ENCODE measurements at regions not wholly inside any gene's neighbourhood (a gene's known extent, or its start where the extent isn't known, plus 50 kb on each side); places are given as distances from the start of the nearest gene placed in this dataset.

GRCh38 chr10:8835453-8836167, 781.1 kb downstream of the GATA3 start:
- no peak for TF ChIP-seq ZBTB7A (IDR thresholded peaks at IDR 0.05; ENCODE audit: low read depth)
- peak; percentile 24; the same call in 1 of the 2 replicates for TF ChIP-seq REST (IDR thresholded peaks at IDR 0.05; ENCODE audit: low read depth)
- TF ChIP-seq RAD21 (IDR thresholded peaks at IDR 0.05; ENCODE audit: low read depth): no peak
- no peak for TF ChIP-seq CEBPB (IDR thresholded peaks at IDR 0.05)
- TF ChIP-seq FOXM1 (IDR thresholded peaks at IDR 0.05; ENCODE audit: borderline replicate concordance, low read depth): no peak
- TF ChIP-seq TEAD4 (IDR thresholded peaks at IDR 0.05): no peak

- TF ChIP-seq TAF1 (IDR thresholded peaks at IDR 0.05; ENCODE audit: low read depth): no peak
- no peak for TF ChIP-seq CEBPB (IDR thresholded peaks at IDR 0.05)
- no peak for TF ChIP-seq NFIC (IDR thresholded peaks at IDR 0.05)
- no peak for TF ChIP-seq EGR1 (IDR thresholded peaks at IDR 0.05)
- no peak for TF ChIP-seq MAX (IDR thresholded peaks at IDR 0.05)
- no peak for TF ChIP-seq CREB1 (IDR thresholded peaks at IDR 0.05; ENCODE audit: low read depth)
- TF ChIP-seq YY1 (IDR thresholded peaks at IDR 0.05; ENCODE audit: low read depth): no peak
- TF ChIP-seq TCF12 (IDR thresholded peaks at IDR 0.05; ENCODE audit: low read depth): no peak
- no peak for TF ChIP-seq FOXM1 (IDR thresholded peaks at IDR 0.05; ENCODE audit: borderline replicate concordance, low read depth)
- no peak for TF ChIP-seq USF1 (IDR thresholded peaks at IDR 0.05)
- TF ChIP-seq TEAD4 (IDR thresholded peaks at IDR 0.05): no peak
- TF ChIP-seq EP300 (IDR thresholded peaks at IDR 0.05; ENCODE audit: borderline replicate concordance): no peak
- no peak for TF ChIP-seq RAD21 (IDR thresholded peaks at IDR 0.05; ENCODE audit: low read depth)
- TF ChIP-seq REST (IDR thresholded peaks at IDR 0.05; ENCODE audit: low read depth): no peak
- TF ChIP-seq ZBTB7A (IDR thresholded peaks at IDR 0.05; ENCODE audit: low read depth): no peak
These were observed 785.9 kb downstream of the GATA3 start for GRCh38 chr10:8840356-8840755.

GRCh38 chr10:8844141-8844540, 789.7 kb downstream of the GATA3 start:
- TF ChIP-seq FOXM1 (IDR thresholded peaks at IDR 0.05; ENCODE audit: borderline replicate concordance, low read depth) (no peak), TCF12 (IDR thresholded peaks at IDR 0.05; ENCODE audit: low read depth) (no peak), TEAD4 (IDR thresholded peaks at IDR 0.05) (no peak), CREB1 (IDR thresholded peaks at IDR 0.05; ENCODE audit: low read depth) (no peak), MAX (IDR thresholded peaks at IDR 0.05) (no peak), ZBTB7A (IDR thresholded peaks at IDR 0.05; ENCODE audit: low read depth) (no peak), RAD21 (IDR thresholded peaks at IDR 0.05; ENCODE audit: low read depth) (no peak), EGR1 (IDR thresholded peaks at IDR 0.05) (no peak), EP300 (IDR thresholded peaks at IDR 0.05; ENCODE audit: borderline replicate concordance) (no peak)

GRCh38 chr10:8852546-8852945, 798.1 kb downstream of the GATA3 start:
- TF ChIP-seq CREB1 (IDR thresholded peaks at IDR 0.05; ENCODE audit: low read depth): no peak
- TF ChIP-seq MAX (IDR thresholded peaks at IDR 0.05): no peak
- no peak for TF ChIP-seq EP300 (IDR thresholded peaks at IDR 0.05; ENCODE audit: borderline replicate concordance)
- no peak for TF ChIP-seq REST (IDR thresholded peaks at IDR 0.05; ENCODE audit: low read depth)
- TF ChIP-seq NFIC (IDR thresholded peaks at IDR 0.05): no peak
- TF ChIP-seq ZBTB7A (IDR thresholded peaks at IDR 0.05; ENCODE audit: low read depth): no peak
- no peak for TF ChIP-seq YY1 (IDR thresholded peaks at IDR 0.05; ENCODE audit: low read depth)
- TF ChIP-seq CEBPB (IDR thresholded peaks at IDR 0.05): no peak
- no peak for TF ChIP-seq TCF12 (IDR thresholded peaks at IDR 0.05; ENCODE audit: low read depth)
